Panc1 (cell line): ENCODE measurements at regions not wholly inside any gene's neighbourhood (a gene's known extent, or its start where the extent isn't known, plus 50 kb on each side); places are given as distances from the start of the nearest gene placed in this dataset.

Experiments
- ATAC-seq: fragments of 200-7000 bp; cut with Tn5 transposase; 2 replicates; pipeline ENCODE4 v1.9.1; 2020; ENCODE audit warnings: mild to moderate bottlenecking, moderate library complexity
- BruUV-seq: library from RNA; stranded (reverse); fragments of 400-500 nt; replicated peaks from 2 replicates; lab custom pipeline; 2021; lab: Mats Ljungman, UMichigan
- CTCF ChIA-PET: fragments of 300-600 bp; sonication (Branson Sonifier 250); formaldehyde crosslinking; loops from one replicate; lab custom pipeline; 2022; ENCODE audit warnings: antibody characterized with exemption; lab: Charles Lee
- POLR2A ChIA-PET: fragments of 300-600 bp; sonication (Branson Sonifier 250); formaldehyde crosslinking; loops from one replicate; lab custom pipeline; 2022; ENCODE audit warnings: antibody characterized with exemption; lab: Charles Lee
- DNase-seq: peaks from one replicate; pipeline ENCODE4 v3.0.0-alpha.2; 2010; ENCODE audit warnings: low read depth, low spot score
- H3K27ac ChIP-seq: 2 replicates; pipeline ENCODE4 v1.5.1; 2011; ENCODE audit warnings: mild to moderate bottlenecking, low read length, inconsistent platforms
- H3K27me3 ChIP-seq: fragments of 200-500 bp; sonication (Bioruptor generic); 2 replicates; pipeline ENCODE4 v1.6.0; 2014; ENCODE audit warnings: low read length, inconsistent platforms; ENCODE audit not compliant: control insufficient read depth, insufficient read depth
- H3K36me3 ChIP-seq: fragments of 200-500 bp; sonication (Bioruptor generic); 2 replicates; pipeline ENCODE4 v1.5.1; 2014; ENCODE audit warnings: inconsistent platforms, mild to moderate bottlenecking, low read length, moderate library complexity; ENCODE audit not compliant: control insufficient read depth, insufficient read depth
- H3K4me1 ChIP-seq: 2 replicates; pipeline ENCODE4 v1.5.1; 2011; ENCODE audit warnings: inconsistent platforms, mild to moderate bottlenecking, low read length, moderate library complexity; ENCODE audit not compliant: control insufficient read depth, insufficient read depth
- H3K4me3 ChIP-seq, 2 experiments: 2 replicates each; pipeline ENCODE4 v1.5.1; 2011 to 2012; ENCODE audit warnings: low read depth in 2 of 2, low read length in 2 of 2, mild to moderate bottlenecking in 2 of 2, inconsistent platforms in 1 of 2, moderate library complexity in 1 of 2
- H3K9me3 ChIP-seq: fragments of 200-500 bp; sonication (Bioruptor generic); 2 replicates; pipeline ENCODE4 v1.5.1; 2014; ENCODE audit warnings: low read depth, mild to moderate bottlenecking, inconsistent platforms, low read length, moderate library complexity; ENCODE audit not compliant: control insufficient read depth, insufficient read depth
- CTCF ChIP-seq: fragments of 450-650 bp; IDR thresholded peaks from 2 replicates; pipeline ENCODE4 v1.5.1; 2017; ENCODE audit warnings: mild to moderate bottlenecking
- POLR2AphosphoS5 ChIP-seq: IDR thresholded peaks from 2 replicates; pipeline ENCODE4 v1.6.1; 2012; ENCODE audit warnings: mild to moderate bottlenecking, low read depth, low read length, moderate library complexity
- REST ChIP-seq, 2 experiments: IDR thresholded peaks; 2 replicates each; pipeline ENCODE4 v1.6.1; 2011 to 2012; ENCODE audit warnings: low read depth in 2 of 2, control low read depth in 1 of 2, low read length in 1 of 2, mild to moderate bottlenecking in 1 of 2, moderate library complexity in 1 of 2; ENCODE audit not compliant: insufficient read depth in 1 of 2
- SIN3A ChIP-seq: IDR thresholded peaks from 2 replicates; pipeline ENCODE4 v1.6.1; 2012; ENCODE audit warnings: low read depth, mild to moderate bottlenecking, low read length, moderate library complexity, borderline replicate concordance; ENCODE audit not compliant: insufficient read depth
- TCF7L2 ChIP-seq: IDR thresholded peaks from 2 replicates; pipeline ENCODE4 v1.6.1; 2011; ENCODE audit warnings: mild to moderate bottlenecking, low read depth, low read length, inconsistent platforms
- in situ Hi-C: cut with HindIII; loops from 2 replicates; pipeline ENCODE4 v1.10.0; 2016; ENCODE audit warnings: low sequenced_read_pairs, low pct_unique_long_range_greater_than_20kb
- intact Hi-C: fragments of 100-400 bp; cut with micrococcal nuclease; formaldehyde crosslinking; loops from one replicate; pipeline ENCODE4 v1.10.0; 2022; ENCODE audit not compliant: unreplicated experiment

- no peaks in the 10 kb centered on the region for H3K4me1 ChIP-seq
- intact Hi-C loops (no loop called here), in situ Hi-C loops (no loop called here)
- ChIA-PET POLR2A (no interaction called here), CTCF (no interaction called here)
- BruUV-seq, result no TSS peak
- DNase-seq, result no peak
- H3K27me3 ChIP-seq, result no peaks in the 10 kb centered on the region
- H3K9me3 ChIP-seq, result no peaks in the 10 kb centered on the region
- no peak overlapping the region for H3K4me3 ChIP-seq
- no peak for ATAC-seq
- no peaks in the 10 kb centered on the region for H3K36me3 ChIP-seq
- TF ChIP-seq POLR2AphosphoS5, result no peak
- TF ChIP-seq SIN3A, result no peak
- TF ChIP-seq TCF7L2, result no peak
- TF ChIP-seq REST (IDR thresholded peaks at IDR 0.05; ENCODE audit: insufficient read depth in 1 of 2, low read depth in 2 of 2, low read length in 1 of 2), result no peak
- TF ChIP-seq CTCF, result no peak
- no peak overlapping the region for H3K27ac ChIP-seq
Measured at GRCh38 chr3:144142151-144142840, 170.7 kb downstream of the DIPK2A start.

- no TSS peak for BruUV-seq
- Histone ChIP-seq H3K4me3 (no peak overlapping the region), H3K9me3 (no peaks in the 10 kb centered on the region), H3K36me3 (no peaks in the 10 kb centered on the region), H3K4me1 (no peaks in the 10 kb centered on the region), H3K27me3 (no peaks in the 10 kb centered on the region), H3K27ac (no peak overlapping the region)
- in situ Hi-C loops, result no loop called here
- intact Hi-C loops, result no loop called here
- no peak for TF ChIP-seq POLR2AphosphoS5
- TF ChIP-seq SIN3A, result no peak
- TF ChIP-seq CTCF, result no peak
- no peak for DNase-seq
- ChIA-PET CTCF (no interaction called here), POLR2A (no interaction called here)
- no peak for ATAC-seq
Measured at GRCh38 chr3:144148356-144148755, 176.7 kb downstream of the DIPK2A start.
